ENCODE measurements at regions not wholly inside any gene's neighbourhood (a gene's known extent, or its start where the extent isn't known, plus 50 kb on each side); places are given as distances from the start of the nearest gene placed in this dataset.

GRCh38 chr9:118401546-118401945, 697.3 kb downstream of the TLR4 start:
- Histone ChIP-seq H3K9me3 (no peaks in the 10 kb centered on the region), H3K4me3 (ENCODE audit: low read depth, low read length) (no peak overlapping the region), H3K36me3 (ENCODE audit: control insufficient read depth, insufficient read depth, low read length) (no peaks in the 10 kb centered on the region), H3K4me1 (no peaks in the 10 kb centered on the region), H3K27me3 (replicated peaks; ENCODE audit: control insufficient read depth, insufficient read depth, low read length) (no peaks in the 10 kb centered on the region)
- POLR2A ChIA-PET = no interaction called here
- CTCF ChIA-PET = no interaction called here
- Mint-ChIP-seq H3K27ac (ENCODE audit: unreplicated experiment) (no peak overlapping the region), H3K36me3 (ENCODE audit: insufficient read depth, unreplicated experiment) (no peaks in the 10 kb centered on the region), H3K27me3 (ENCODE audit: insufficient read depth, unreplicated experiment) (peaks cover 4% of the 10 kb centered on the region), H3K4me1 (ENCODE audit: low read depth, unreplicated experiment) (no peaks in the 10 kb centered on the region), H3K4me3 (ENCODE audit: unreplicated experiment) (no peak overlapping the region), H3K9me3 (ENCODE audit: unreplicated experiment) (no peaks in the 10 kb centered on the region)
- BruUV-seq (replicated peaks) = no TSS peak
- TF ChIP-seq, protein P1, sequence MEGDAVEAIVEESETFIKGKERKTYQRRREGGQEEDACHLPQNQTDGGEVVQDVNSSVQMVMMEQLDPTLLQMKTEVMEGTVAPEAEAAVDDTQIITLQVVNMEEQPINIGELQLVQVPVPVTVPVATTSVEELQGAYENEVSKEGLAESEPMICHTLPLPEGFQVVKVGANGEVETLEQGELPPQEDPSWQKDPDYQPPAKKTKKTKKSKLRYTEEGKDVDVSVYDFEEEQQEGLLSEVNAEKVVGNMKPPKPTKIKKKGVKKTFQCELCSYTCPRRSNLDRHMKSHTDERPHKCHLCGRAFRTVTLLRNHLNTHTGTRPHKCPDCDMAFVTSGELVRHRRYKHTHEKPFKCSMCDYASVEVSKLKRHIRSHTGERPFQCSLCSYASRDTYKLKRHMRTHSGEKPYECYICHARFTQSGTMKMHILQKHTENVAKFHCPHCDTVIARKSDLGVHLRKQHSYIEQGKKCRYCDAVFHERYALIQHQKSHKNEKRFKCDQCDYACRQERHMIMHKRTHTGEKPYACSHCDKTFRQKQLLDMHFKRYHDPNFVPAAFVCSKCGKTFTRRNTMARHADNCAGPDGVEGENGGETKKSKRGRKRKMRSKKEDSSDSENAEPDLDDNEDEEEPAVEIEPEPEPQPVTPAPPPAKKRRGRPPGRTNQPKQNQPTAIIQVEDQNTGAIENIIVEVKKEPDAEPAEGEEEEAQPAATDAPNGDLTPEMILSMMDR (IDR thresholded peaks at IDR 0.05; ENCODE audit: insufficient read depth in 1 of 2, low read depth in 1 of 2, low read length in 1 of 2, severe bottlenecking in 1 of 2, unreplicated experiment in 1 of 2) = no peak
- intact Hi-C loops (cut with micrococcal nuclease; ENCODE audit: unreplicated experiment) = no loop called here
- DNase-seq = no peak

- no peaks in the 10 kb centered on the region for H3K9me3 Mint-ChIP-seq (ENCODE audit: unreplicated experiment)
- TF ChIP-seq, protein P1 (IDR thresholded peaks at IDR 0.05; ENCODE audit: insufficient read depth in 1 of 2, low read depth in 1 of 2, low read length in 1 of 2, severe bottlenecking in 1 of 2, unreplicated experiment in 1 of 2) = no peak
- H3K36me3 ChIP-seq (ENCODE audit: control insufficient read depth, insufficient read depth, low read length) = no peaks in the 10 kb centered on the region
- no peak overlapping the region for H3K4me3 Mint-ChIP-seq (ENCODE audit: unreplicated experiment)
- intact Hi-C loops (cut with micrococcal nuclease; ENCODE audit: unreplicated experiment) = no loop called here
- H3K27ac Mint-ChIP-seq (ENCODE audit: unreplicated experiment) = no peak overlapping the region
- H3K27me3 ChIP-seq (replicated peaks; ENCODE audit: control insufficient read depth, insufficient read depth, low read length) = no peaks in the 10 kb centered on the region
- POLR2A ChIA-PET = no interaction called here
- no peaks in the 10 kb centered on the region for H3K4me1 Mint-ChIP-seq (ENCODE audit: low read depth, unreplicated experiment)
- H3K4me1 ChIP-seq = no peaks in the 10 kb centered on the region
- CTCF ChIA-PET = no interaction called here
- no TSS peak for BruUV-seq (replicated peaks)
- no peaks in the 10 kb centered on the region for H3K9me3 ChIP-seq
- DNase-seq = no peak
- no peaks in the 10 kb centered on the region for H3K36me3 Mint-ChIP-seq (ENCODE audit: insufficient read depth, unreplicated experiment)
- no peak overlapping the region for H3K4me3 ChIP-seq (ENCODE audit: low read depth, low read length)
- no peaks in the 10 kb centered on the region for H3K27me3 Mint-ChIP-seq (ENCODE audit: insufficient read depth, unreplicated experiment)
Measured at GRCh38 chr9:118414676-118415075, 710.5 kb downstream of the TLR4 start.

GRCh38 chr9:118418887-118419565, 714.8 kb downstream of the TLR4 start:
- ChIA-PET CTCF (no interaction called here), POLR2A (no interaction called here)
- Mint-ChIP-seq H3K27me3 (ENCODE audit: insufficient read depth, unreplicated experiment) (no peaks in the 10 kb centered on the region), H3K4me1 (ENCODE audit: low read depth, unreplicated experiment) (no peaks in the 10 kb centered on the region), H3K9me3 (ENCODE audit: unreplicated experiment) (no peaks in the 10 kb centered on the region), H3K27ac (ENCODE audit: unreplicated experiment) (no peak overlapping the region), H3K4me3 (ENCODE audit: unreplicated experiment) (no peak overlapping the region), H3K36me3 (ENCODE audit: insufficient read depth, unreplicated experiment) (no peaks in the 10 kb centered on the region)
- DNase-seq = no peak
- intact Hi-C loops (cut with micrococcal nuclease; ENCODE audit: unreplicated experiment) = no loop called here
- Histone ChIP-seq H3K36me3 (ENCODE audit: control insufficient read depth, insufficient read depth, low read length) (no peaks in the 10 kb centered on the region), H3K27me3 (replicated peaks; ENCODE audit: control insufficient read depth, insufficient read depth, low read length) (no peaks in the 10 kb centered on the region), H3K4me1 (no peaks in the 10 kb centered on the region), H3K4me3 (ENCODE audit: low read depth, low read length) (no peak overlapping the region), H3K9me3 (no peaks in the 10 kb centered on the region)
- TF ChIP-seq, protein P1 (IDR thresholded peaks at IDR 0.05; ENCODE audit: insufficient read depth in 1 of 2, low read depth in 1 of 2, low read length in 1 of 2, severe bottlenecking in 1 of 2, unreplicated experiment in 1 of 2) = no peak
- BruUV-seq (replicated peaks) = no TSS peak

Data from Caco-2 (cell line).